GM18858 (cell line): ENCODE measurements at regions not wholly inside any gene's neighbourhood (a gene's known extent, or its start where the extent isn't known, plus 50 kb on each side); places are given as distances from the start of the nearest gene placed in this dataset.

ENCODE experiments used
- ATAC-seq: cut with Tn5 transposase; IDR thresholded peaks from one replicate; pipeline ENCODE4 v1.9.1; 2021; ENCODE audit not compliant: unreplicated experiment

DNA sequence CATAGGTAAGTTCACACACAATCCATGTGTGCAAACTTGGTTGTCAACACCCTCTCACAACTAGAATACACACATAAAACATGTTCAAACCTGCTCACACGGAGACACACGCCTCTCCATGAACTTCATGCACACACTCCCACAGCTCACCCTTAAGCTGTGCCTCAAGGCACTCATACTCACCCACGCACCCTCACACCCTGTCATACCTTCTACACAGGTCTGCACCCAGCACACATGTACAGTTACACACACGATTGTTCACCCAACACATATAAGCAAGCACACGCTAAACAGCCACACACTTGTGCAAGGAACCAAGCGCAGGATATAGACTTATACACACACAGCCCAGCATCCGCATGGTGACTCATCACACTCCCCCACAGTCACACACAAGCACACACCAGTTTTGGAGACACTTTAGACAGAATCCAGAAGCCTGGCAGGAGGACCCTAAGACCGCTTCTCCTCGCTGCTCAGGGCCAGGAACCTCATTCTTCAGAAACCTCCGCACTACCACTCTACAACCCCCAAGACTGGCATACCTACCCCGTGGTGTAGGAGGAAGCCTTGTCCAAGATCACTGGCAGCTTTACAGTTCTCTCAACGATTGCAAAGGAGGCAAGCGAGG is 58.7 kb upstream of the ZC3H12A start:
- ATAC-seq: no peak

DNA sequence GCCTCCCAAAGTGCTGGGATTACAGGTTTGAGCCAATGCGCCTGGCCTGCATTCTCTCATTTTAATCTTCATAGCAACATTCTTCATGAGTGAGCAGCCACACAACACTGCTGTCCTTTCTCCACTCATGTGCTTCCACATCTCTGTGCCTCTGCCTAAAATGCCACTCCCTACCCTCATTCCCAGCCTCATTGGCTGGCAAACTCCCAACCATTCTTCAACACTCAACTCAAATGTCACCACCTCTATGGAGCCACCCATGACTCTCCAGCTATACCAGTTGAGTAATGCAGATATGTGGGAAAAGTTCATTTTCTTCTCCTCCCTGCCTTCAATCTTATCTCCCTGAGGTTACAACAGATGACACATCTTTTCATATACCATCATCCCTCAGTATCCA is 53.9 kb upstream of the ZC3H12A start:
- ATAC-seq: no peak

DNA sequence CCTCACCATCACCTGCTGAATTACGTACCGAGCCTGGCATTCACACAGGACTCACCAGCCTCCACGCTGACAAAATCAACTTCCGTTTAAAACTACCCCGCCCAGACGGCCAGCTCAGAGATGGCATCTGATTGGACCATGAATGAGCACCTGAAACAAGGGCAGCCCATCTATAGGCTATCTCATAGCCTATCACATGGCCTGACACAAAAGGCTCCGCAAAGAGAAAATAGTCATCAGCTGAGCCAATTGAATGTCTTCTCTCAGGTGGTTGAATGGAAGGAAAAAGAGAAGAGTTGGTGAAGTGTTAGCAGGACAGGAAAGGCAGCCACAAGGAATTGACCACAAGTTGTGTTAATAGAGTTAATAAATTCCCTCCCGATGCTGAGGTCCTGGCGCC is 50.6 kb upstream of the ZC3H12A start:
- no peak for ATAC-seq

DNA sequence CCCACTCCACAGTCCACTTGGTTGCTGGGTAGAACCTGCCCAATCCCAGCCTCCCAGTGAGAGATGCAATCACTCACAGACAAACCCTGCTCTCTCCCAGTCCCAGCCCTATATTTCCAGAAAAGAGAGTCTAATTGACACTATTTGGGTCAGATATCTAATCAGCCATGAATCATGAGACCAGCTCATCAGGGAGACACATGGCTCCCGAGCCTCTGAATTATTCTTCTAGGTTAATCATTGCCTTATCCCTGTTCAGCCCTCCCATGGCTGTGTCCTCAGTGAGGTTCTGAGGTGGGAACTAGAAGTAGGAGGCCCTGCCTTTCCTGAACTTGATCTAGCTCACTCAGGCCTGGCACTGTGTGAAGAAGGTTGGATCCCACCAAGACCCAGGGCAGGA is 49.9 kb upstream of the ZC3H12A start:
- ATAC-seq: no peak
